ENCODE measurements at regions not wholly inside any gene's neighbourhood (a gene's known extent, or its start where the extent isn't known, plus 50 kb on each side); places are given as distances from the start of the nearest gene placed in this dataset.

DNA sequence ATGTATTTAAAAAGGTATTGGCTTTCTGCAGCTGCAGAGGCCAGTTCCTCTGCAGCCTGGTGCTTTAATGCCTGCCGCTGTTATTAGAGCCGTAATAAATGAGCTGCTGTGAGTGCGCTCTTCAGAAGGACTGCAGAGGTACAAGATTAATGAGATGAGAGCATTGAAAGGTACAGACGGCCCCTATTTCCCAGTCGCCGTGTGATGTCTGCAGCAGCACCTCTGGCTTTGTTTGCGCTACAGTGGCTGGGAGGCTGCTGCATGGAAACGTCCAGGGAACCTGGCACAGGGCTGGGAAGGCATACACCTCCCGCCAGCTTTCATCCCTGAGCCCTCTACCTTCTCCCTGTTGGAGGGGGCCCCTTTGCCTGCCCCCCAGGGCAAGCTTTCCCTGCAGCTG, 383.8 kb upstream of the ZMIZ1 start:
- peaks cover 31% of the 10 kb centered on the region for H3K27me3 Mint-ChIP-seq (ENCODE audit: unreplicated experiment)
- H3K9me3 Mint-ChIP-seq (ENCODE audit: unreplicated experiment): no peaks in the 10 kb centered on the region
- H3K36me3 Mint-ChIP-seq (ENCODE audit: unreplicated experiment): no peaks in the 10 kb centered on the region
- DNase-seq (ENCODE audit: extremely low spot score, unreplicated experiment): no peak
- peaks cover 6% of the 10 kb centered on the region for H3K4me1 Mint-ChIP-seq (ENCODE audit: unreplicated experiment)
- H3K27ac Mint-ChIP-seq (ENCODE audit: unreplicated experiment): no peak overlapping the region
- no peak overlapping the region for H3K4me3 Mint-ChIP-seq (ENCODE audit: unreplicated experiment)
- TF ChIP-seq, protein P1, sequence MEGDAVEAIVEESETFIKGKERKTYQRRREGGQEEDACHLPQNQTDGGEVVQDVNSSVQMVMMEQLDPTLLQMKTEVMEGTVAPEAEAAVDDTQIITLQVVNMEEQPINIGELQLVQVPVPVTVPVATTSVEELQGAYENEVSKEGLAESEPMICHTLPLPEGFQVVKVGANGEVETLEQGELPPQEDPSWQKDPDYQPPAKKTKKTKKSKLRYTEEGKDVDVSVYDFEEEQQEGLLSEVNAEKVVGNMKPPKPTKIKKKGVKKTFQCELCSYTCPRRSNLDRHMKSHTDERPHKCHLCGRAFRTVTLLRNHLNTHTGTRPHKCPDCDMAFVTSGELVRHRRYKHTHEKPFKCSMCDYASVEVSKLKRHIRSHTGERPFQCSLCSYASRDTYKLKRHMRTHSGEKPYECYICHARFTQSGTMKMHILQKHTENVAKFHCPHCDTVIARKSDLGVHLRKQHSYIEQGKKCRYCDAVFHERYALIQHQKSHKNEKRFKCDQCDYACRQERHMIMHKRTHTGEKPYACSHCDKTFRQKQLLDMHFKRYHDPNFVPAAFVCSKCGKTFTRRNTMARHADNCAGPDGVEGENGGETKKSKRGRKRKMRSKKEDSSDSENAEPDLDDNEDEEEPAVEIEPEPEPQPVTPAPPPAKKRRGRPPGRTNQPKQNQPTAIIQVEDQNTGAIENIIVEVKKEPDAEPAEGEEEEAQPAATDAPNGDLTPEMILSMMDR (IDR thresholded peaks at IDR 0.05): no peak

DNA sequence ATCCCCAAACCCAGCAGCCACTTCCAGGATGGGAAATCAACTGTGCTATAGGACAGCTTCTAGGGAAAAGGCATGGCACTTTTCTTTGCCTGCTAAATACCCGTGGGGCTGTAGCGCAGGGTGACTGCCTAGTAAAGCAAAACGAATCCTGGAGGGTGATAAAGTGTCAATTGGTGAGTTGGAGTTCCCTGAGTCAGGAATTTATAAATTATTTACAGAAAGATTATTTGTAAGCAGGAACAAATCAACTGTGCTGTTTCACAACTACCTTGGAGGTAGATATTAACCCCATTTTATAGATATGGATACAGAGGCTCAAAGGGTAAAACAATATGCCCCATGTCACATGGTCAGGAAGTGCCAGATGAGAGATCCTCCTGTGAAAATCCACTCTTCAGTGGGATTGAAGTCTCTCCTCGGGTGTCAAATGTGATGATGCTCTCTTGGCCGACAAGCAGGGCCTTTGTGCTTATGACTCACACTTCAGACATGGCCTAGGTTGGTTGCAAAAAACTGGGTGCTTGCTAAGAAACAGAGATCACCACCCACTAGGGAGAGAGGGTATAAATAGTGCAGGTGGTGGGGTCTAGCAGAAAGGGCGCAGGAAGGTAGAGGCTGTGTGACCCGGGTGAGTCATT, 383.2 kb upstream of the ZMIZ1 start:
- no peak overlapping the region for H3K4me3 Mint-ChIP-seq (ENCODE audit: unreplicated experiment)
- H3K27me3 Mint-ChIP-seq (ENCODE audit: unreplicated experiment): peaks cover 25% of the 10 kb centered on the region
- no peak for DNase-seq (ENCODE audit: extremely low spot score, unreplicated experiment)
- H3K36me3 Mint-ChIP-seq (ENCODE audit: unreplicated experiment): no peaks in the 10 kb centered on the region
- H3K4me1 Mint-ChIP-seq (ENCODE audit: unreplicated experiment): peaks cover 6% of the 10 kb centered on the region
- no peak overlapping the region for H3K27ac Mint-ChIP-seq (ENCODE audit: unreplicated experiment)
- no peaks in the 10 kb centered on the region for H3K9me3 Mint-ChIP-seq (ENCODE audit: unreplicated experiment)
- TF ChIP-seq, protein P1 (IDR thresholded peaks at IDR 0.05): no peak

DNA sequence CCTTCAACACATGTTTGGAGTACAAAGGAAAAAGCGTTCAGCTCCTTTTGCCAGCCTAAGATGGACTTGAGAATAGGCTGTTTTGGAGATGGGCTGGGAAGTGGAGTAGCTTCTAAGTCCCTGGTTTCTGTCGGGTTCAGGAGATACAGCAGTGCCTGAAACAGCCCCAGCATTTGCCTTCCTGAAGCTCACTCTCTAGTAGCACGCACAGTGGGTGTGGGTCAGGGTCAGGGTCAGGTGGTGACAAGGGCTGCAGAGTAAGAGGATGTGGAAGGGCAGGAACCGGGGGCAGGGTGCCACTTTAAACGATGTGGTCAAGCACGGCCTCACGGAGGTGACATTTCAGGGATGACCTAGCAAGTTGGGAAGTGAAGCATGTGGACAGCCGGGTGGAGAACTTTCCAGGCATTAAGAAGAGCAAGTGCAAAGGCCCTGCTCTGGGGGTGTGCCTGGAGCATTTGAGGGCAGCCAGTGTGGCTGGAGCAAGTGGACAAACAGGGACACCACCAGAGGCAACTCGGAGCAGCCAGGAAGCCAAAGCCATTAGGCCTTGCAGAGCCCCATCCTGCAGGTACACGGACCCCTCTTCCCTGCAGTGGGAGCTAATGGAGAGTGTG, 382.2 kb upstream of the ZMIZ1 start:
- H3K27ac Mint-ChIP-seq (ENCODE audit: unreplicated experiment): no peak overlapping the region
- no peaks in the 10 kb centered on the region for H3K9me3 Mint-ChIP-seq (ENCODE audit: unreplicated experiment)
- TF ChIP-seq, protein P1 (IDR thresholded peaks at IDR 0.05): no peak
- H3K4me3 Mint-ChIP-seq (ENCODE audit: unreplicated experiment): no peak overlapping the region
- no peaks in the 10 kb centered on the region for H3K36me3 Mint-ChIP-seq (ENCODE audit: unreplicated experiment)
- H3K4me1 Mint-ChIP-seq (ENCODE audit: unreplicated experiment): peaks cover 6% of the 10 kb centered on the region
- DNase-seq (ENCODE audit: extremely low spot score, unreplicated experiment): no peak
- H3K27me3 Mint-ChIP-seq (ENCODE audit: unreplicated experiment): peaks cover 16% of the 10 kb centered on the region

DNA sequence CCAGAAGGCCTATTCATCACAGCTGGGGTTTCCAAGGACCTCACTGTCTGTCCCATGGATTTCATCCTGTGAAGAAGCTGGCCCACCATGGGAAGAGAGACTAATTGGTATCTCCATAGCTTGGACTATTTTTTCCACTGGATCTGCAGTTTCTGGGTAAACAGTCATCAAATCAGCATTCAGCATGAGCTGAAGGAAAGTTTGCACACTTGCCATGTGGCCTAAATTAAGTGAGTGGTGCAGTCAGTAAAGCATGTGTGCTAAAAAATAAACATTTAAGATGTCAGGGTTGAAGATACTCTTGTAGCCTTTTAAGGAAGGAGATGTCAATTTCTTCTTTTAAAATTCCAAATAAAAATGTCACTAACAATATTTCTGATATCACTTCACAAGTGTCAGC, 381.1 kb upstream of the ZMIZ1 start:
- TF ChIP-seq, protein P1 (IDR thresholded peaks at IDR 0.05): no peak
- Mint-ChIP-seq H3K27ac (ENCODE audit: unreplicated experiment) (no peak overlapping the region), H3K9me3 (ENCODE audit: unreplicated experiment) (peaks cover 4% of the 10 kb centered on the region), H3K36me3 (ENCODE audit: unreplicated experiment) (no peaks in the 10 kb centered on the region), H3K4me3 (ENCODE audit: unreplicated experiment) (no peak overlapping the region), H3K27me3 (ENCODE audit: unreplicated experiment) (peaks cover 17% of the 10 kb centered on the region), H3K4me1 (ENCODE audit: unreplicated experiment) (peaks cover 6% of the 10 kb centered on the region)
- DNase-seq (ENCODE audit: extremely low spot score, unreplicated experiment): no peak

DNA sequence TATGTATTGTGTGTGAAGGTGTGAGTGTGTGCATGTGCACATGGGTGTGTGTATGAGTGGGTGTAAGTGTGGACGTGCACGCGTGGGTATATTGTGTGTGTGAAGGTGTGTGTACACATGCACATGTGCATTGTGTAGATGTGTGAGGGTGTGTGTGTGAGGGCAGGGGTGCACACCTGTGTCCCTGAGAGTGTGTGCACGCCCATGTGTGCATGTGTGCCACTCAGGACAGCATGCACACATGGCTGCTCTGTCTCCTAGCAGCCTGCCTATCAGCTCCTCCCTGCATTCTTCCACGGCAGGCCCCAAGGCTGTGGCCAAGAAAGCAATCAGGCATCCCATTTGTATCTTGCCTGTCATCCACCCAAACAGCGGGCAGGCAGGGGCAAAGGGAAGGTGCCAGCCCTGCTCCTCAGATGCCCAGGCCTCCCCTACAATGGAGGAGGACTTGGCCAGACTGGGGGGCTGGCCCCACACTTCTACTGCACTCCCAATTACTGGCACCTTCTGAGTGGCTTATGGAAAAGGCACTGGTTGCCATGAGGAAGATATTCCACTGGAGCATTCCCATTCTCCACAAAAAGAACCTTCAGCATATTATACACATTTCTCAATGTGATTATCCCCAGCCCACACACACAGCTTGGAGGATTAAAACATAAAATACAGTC, 380.4 kb upstream of the ZMIZ1 start:
- Mint-ChIP-seq H3K36me3 (ENCODE audit: unreplicated experiment) (no peaks in the 10 kb centered on the region), H3K27me3 (ENCODE audit: unreplicated experiment) (peaks cover 17% of the 10 kb centered on the region), H3K27ac (ENCODE audit: unreplicated experiment) (no peak overlapping the region), H3K4me1 (ENCODE audit: unreplicated experiment) (peaks cover 6% of the 10 kb centered on the region), H3K4me3 (ENCODE audit: unreplicated experiment) (no peak overlapping the region), H3K9me3 (ENCODE audit: unreplicated experiment) (peaks cover 4% of the 10 kb centered on the region)
- DNase-seq (ENCODE audit: extremely low spot score, unreplicated experiment): no peak
- TF ChIP-seq, protein P1 (IDR thresholded peaks at IDR 0.05): no peak
